ENCODE measurements at regions not wholly inside any gene's neighbourhood (a gene's known extent, or its start where the extent isn't known, plus 50 kb on each side); places are given as distances from the start of the nearest gene placed in this dataset.

- Histone ChIP-seq H2BK15ac (ENCODE audit: low read depth, low read length) (no peak overlapping the region), H2BK20ac (ENCODE audit: low read depth, low read length) (no peak overlapping the region), H3K9me3 (ENCODE audit: control insufficient read depth, insufficient read depth, low read length) (no peaks in the 10 kb centered on the region; the same call in 1 of the 2 replicates), H4K91ac (ENCODE audit: insufficient read depth, low read depth, low read length) (no peak overlapping the region), H3K4me3 (ENCODE audit: insufficient read depth, low read depth, low read length) (no peak overlapping the region), H4K8ac (ENCODE audit: low read depth in 2 of 2, low read length in 2 of 2) (no peak overlapping the region), H2BK120ac (ENCODE audit: low read depth, low read length) (no peak overlapping the region), H3K4me2 (ENCODE audit: low read depth, low read length) (no peak overlapping the region), H2BK5ac (ENCODE audit: low read depth, low read length, poor library complexity, severe bottlenecking) (no peak overlapping the region), H3K4me1 (ENCODE audit: control insufficient read depth, insufficient read depth, low read length) (no peaks in the 10 kb centered on the region), H2AK9ac (replicated peaks; ENCODE audit: low read depth, low read length, poor library complexity) (no peak overlapping the region), H2AK5ac (ENCODE audit: low read depth, low read length) (no peak overlapping the region), H3K9me1 (ENCODE audit: insufficient read depth, low read length) (no peaks in the 10 kb centered on the region), H3K27ac (ENCODE audit: insufficient read depth, low read length) (no peak overlapping the region), H3K23ac (ENCODE audit: low read depth, low read length) (no peak overlapping the region), H3K18ac (ENCODE audit: low read depth, low read length) (no peak overlapping the region), H3K79me1 (ENCODE audit: low read depth in 1 of 2, low read length in 2 of 2) (no peaks in the 10 kb centered on the region), H2AFZ (replicated peaks; ENCODE audit: low read length, poor library complexity) (no peak overlapping the region), H3K14ac (replicated peaks; ENCODE audit: low read depth, low read length) (no peak overlapping the region), H3K56ac (ENCODE audit: extremely low read depth, insufficient read depth, low read length) (no peak overlapping the region), H4K20me1 (ENCODE audit: insufficient read depth, low read length) (no peaks in the 10 kb centered on the region), H3K4ac (ENCODE audit: low read depth, low read length) (no peak overlapping the region), H3K27me3 (ENCODE audit: control insufficient read depth, insufficient read depth, low read length) (peaks cover 2% of the 10 kb centered on the region; the same call in 1 of the 2 replicates), H3K9ac (ENCODE audit: low read depth, low read length) (no peak overlapping the region), H3K36me3 (ENCODE audit: control insufficient read depth, insufficient read depth, low read length) (no peaks in the 10 kb centered on the region), H4K5ac (ENCODE audit: low read depth, low read length) (no peak overlapping the region)
- in situ Hi-C loops (cut with MboI; ENCODE audit: low sequenced_read_pairs), result no loop called here
- no peak for ATAC-seq (ENCODE audit: low read depth)
- CTCF ChIA-PET, result no interaction called here
- no peak for TF ChIP-seq MXI1 (IDR thresholded peaks at IDR 0.05; ENCODE audit: borderline replicate concordance, low read depth, low read length)
- no peak for TF ChIP-seq FOS (IDR thresholded peaks at IDR 0.05; ENCODE audit: low read depth, low read length)
- no peak for TF ChIP-seq POLR2A (IDR thresholded peaks at IDR 0.05; ENCODE audit: low read depth, low read length)
- TF ChIP-seq RCOR1 (IDR thresholded peaks at IDR 0.05; ENCODE audit: insufficient replicate concordance, low read length), result no peak
- no peak for TF ChIP-seq SMC3 (IDR thresholded peaks at IDR 0.05; ENCODE audit: low read depth, low read length)
- no peak for TF ChIP-seq CEBPB (IDR thresholded peaks at IDR 0.05; ENCODE audit: low read depth, low read length)
- TF ChIP-seq, protein P1, sequence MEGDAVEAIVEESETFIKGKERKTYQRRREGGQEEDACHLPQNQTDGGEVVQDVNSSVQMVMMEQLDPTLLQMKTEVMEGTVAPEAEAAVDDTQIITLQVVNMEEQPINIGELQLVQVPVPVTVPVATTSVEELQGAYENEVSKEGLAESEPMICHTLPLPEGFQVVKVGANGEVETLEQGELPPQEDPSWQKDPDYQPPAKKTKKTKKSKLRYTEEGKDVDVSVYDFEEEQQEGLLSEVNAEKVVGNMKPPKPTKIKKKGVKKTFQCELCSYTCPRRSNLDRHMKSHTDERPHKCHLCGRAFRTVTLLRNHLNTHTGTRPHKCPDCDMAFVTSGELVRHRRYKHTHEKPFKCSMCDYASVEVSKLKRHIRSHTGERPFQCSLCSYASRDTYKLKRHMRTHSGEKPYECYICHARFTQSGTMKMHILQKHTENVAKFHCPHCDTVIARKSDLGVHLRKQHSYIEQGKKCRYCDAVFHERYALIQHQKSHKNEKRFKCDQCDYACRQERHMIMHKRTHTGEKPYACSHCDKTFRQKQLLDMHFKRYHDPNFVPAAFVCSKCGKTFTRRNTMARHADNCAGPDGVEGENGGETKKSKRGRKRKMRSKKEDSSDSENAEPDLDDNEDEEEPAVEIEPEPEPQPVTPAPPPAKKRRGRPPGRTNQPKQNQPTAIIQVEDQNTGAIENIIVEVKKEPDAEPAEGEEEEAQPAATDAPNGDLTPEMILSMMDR (conservative IDR thresholded peaks at IDR 0.05; ENCODE audit: low read depth, low read length), result no peak
- no peak for TF ChIP-seq NFE2L2 (IDR thresholded peaks at IDR 0.05; ENCODE audit: low read depth, low read length)
- no peak for TF ChIP-seq RFX5 (IDR thresholded peaks at IDR 0.05; ENCODE audit: low read depth, low read length)
- TF ChIP-seq, protein P2, sequence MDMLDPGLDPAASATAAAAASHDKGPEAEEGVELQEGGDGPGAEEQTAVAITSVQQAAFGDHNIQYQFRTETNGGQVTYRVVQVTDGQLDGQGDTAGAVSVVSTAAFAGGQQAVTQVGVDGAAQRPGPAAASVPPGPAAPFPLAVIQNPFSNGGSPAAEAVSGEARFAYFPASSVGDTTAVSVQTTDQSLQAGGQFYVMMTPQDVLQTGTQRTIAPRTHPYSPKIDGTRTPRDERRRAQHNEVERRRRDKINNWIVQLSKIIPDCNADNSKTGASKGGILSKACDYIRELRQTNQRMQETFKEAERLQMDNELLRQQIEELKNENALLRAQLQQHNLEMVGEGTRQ (IDR thresholded peaks at IDR 0.05; ENCODE audit: low read depth, low read length), result no peak
- TF ChIP-seq, protein P3, sequence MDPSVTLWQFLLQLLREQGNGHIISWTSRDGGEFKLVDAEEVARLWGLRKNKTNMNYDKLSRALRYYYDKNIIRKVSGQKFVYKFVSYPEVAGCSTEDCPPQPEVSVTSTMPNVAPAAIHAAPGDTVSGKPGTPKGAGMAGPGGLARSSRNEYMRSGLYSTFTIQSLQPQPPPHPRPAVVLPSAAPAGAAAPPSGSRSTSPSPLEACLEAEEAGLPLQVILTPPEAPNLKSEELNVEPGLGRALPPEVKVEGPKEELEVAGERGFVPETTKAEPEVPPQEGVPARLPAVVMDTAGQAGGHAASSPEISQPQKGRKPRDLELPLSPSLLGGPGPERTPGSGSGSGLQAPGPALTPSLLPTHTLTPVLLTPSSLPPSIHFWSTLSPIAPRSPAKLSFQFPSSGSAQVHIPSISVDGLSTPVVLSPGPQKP (IDR thresholded peaks at IDR 0.05; ENCODE audit: borderline replicate concordance, low read depth, low read length), result no peak
- TF ChIP-seq MAZ (IDR thresholded peaks at IDR 0.05; ENCODE audit: borderline replicate concordance, low read depth, low read length), result no peak
- no peak for TF ChIP-seq BHLHE40 (IDR thresholded peaks at IDR 0.05; ENCODE audit: low read depth, low read length)
- TF ChIP-seq MAFK (IDR thresholded peaks at IDR 0.05; ENCODE audit: low read depth, low read length), result no peak
- TF ChIP-seq RAD21 (IDR thresholded peaks at IDR 0.05; ENCODE audit: low read length), result no peak
- TF ChIP-seq CHD1 (IDR thresholded peaks at IDR 0.05; ENCODE audit: low read depth, low read length), result no peak
- POLR2A ChIA-PET (ENCODE audit: unreplicated experiment), result no interaction called here
- dilution Hi-C loops (cut with HindIII; ENCODE audit: low sequenced_read_pairs, unreplicated experiment), result no loop called here
- BruUV-seq (replicated peaks), result no TSS peak
- DNase-seq, result no peak
- no CpG with 5 or more reads among the region's 3 CpGs for WGBS, 2 experiments (ENCODE audit: extremely low coverage in 2 of 2, insufficient read length in 1 of 2)
- intact Hi-C loops (cut with micrococcal nuclease), result no loop called here
Observed at GRCh38 chr12:93040367-93040766, 111.3 kb upstream of the EEA1 start.

Data from IMR-90 (cell line).